Transverse colon (tissue), 3 donors: ENCODE measurements at regions not wholly inside any gene's neighbourhood (a gene's known extent, or its start where the extent isn't known, plus 50 kb on each side); places are given as distances from the start of the nearest gene placed in this dataset.

Source experiments
- EP300 ChIP-seq: sonication (generic); formaldehyde crosslinking; IDR thresholded peaks from one replicate; pipeline ENCODE4 v1.6.1; 2017; ENCODE audit warnings: antibody characterized with exemption, low read depth
- TF ChIP-seq, protein P1 (sequence below), 5 experiments: fragments of 200-600 bp in 3 of 5; fragments of 450-650 bp in 2 of 5; sonication (generic) in 3 of 5; IDR thresholded peaks; 1 replicate in 2 of 5; 2 replicates in 3 of 5; pipeline ENCODE4 v1.5.1; 2016 to 2017; ENCODE audit warnings: antibody characterized with exemption in 5 of 5, inconsistent platforms in 3 of 5, mild to moderate bottlenecking in 2 of 5, moderate library complexity in 1 of 5

DNA sequence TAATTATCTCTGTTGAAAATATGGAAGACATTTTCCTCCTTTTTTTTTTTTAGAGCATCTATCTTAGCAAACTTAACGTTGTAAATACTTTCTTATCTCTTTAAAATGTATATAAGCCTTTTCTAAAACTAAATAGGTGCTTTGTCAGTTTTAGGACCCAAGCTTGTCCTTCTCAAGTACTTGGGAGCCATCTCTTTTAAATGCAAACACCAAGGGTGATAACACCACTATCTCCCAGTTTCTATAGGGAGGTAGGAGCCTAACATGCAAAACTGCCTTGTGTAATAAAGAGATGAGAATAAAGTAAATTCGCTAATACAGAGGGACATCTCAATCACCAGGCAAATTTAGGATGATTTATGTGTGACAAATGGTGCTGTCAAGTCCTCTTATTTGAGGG, 157.0 kb upstream of the FAM83B start:
- TF ChIP-seq, protein P1, sequence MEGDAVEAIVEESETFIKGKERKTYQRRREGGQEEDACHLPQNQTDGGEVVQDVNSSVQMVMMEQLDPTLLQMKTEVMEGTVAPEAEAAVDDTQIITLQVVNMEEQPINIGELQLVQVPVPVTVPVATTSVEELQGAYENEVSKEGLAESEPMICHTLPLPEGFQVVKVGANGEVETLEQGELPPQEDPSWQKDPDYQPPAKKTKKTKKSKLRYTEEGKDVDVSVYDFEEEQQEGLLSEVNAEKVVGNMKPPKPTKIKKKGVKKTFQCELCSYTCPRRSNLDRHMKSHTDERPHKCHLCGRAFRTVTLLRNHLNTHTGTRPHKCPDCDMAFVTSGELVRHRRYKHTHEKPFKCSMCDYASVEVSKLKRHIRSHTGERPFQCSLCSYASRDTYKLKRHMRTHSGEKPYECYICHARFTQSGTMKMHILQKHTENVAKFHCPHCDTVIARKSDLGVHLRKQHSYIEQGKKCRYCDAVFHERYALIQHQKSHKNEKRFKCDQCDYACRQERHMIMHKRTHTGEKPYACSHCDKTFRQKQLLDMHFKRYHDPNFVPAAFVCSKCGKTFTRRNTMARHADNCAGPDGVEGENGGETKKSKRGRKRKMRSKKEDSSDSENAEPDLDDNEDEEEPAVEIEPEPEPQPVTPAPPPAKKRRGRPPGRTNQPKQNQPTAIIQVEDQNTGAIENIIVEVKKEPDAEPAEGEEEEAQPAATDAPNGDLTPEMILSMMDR (IDR thresholded peaks at IDR 0.05), result no peak
- no peak for TF ChIP-seq EP300
